GM12872 (cell line): ENCODE measurements at regions not wholly inside any gene's neighbourhood (a gene's known extent, or its start where the extent isn't known, plus 50 kb on each side); places are given as distances from the start of the nearest gene placed in this dataset.

Experiments
- TF ChIP-seq, protein P1 (sequence below): IDR thresholded peaks from 3 replicates; pipeline ENCODE4 v1.5.1; 2011; ENCODE audit warnings: low read depth, mild to moderate bottlenecking, low read length, moderate library complexity; ENCODE audit not compliant: insufficient read depth

DNA sequence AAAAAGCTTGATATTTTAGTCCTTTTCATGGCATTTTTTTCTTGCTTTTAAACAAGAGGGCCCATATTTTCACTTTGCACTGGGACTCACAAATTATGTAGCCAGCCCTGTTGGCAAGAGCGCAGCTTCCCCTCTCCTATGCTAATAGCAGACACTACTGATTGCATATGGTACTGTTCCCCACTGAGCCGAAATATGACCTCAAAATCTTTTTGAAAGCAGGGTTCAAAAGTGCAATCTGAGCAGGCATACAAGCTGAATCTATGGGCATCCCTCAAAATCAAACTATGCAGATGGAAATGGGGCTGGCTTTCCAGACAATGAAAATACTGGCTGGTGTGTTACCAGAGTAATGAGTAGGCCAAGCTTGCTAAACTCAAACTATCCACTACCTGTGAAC, 225.2 kb upstream of the SETMAR start:
- TF ChIP-seq, protein P1, sequence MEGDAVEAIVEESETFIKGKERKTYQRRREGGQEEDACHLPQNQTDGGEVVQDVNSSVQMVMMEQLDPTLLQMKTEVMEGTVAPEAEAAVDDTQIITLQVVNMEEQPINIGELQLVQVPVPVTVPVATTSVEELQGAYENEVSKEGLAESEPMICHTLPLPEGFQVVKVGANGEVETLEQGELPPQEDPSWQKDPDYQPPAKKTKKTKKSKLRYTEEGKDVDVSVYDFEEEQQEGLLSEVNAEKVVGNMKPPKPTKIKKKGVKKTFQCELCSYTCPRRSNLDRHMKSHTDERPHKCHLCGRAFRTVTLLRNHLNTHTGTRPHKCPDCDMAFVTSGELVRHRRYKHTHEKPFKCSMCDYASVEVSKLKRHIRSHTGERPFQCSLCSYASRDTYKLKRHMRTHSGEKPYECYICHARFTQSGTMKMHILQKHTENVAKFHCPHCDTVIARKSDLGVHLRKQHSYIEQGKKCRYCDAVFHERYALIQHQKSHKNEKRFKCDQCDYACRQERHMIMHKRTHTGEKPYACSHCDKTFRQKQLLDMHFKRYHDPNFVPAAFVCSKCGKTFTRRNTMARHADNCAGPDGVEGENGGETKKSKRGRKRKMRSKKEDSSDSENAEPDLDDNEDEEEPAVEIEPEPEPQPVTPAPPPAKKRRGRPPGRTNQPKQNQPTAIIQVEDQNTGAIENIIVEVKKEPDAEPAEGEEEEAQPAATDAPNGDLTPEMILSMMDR: no peak

DNA sequence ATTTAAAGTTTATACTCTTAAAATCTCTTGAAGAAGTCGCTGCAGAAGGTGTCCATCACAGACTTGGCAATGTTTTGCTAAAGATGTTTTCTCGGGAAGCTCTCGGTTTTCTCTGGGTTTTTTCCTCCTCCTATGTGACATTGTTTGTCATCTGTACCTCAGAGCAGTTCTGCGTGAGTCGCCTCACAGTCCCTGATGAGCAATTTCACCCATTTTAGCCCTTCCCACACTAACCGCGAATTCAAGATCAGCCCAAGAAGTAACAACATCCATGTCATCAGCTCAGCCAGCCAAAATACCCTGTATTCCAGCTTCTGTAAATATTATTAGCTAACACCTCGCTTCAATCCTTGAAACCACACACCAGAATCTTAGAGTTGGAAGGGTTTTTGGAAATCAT, 224.3 kb upstream of the SETMAR start:
- TF ChIP-seq, protein P1: no peak

DNA sequence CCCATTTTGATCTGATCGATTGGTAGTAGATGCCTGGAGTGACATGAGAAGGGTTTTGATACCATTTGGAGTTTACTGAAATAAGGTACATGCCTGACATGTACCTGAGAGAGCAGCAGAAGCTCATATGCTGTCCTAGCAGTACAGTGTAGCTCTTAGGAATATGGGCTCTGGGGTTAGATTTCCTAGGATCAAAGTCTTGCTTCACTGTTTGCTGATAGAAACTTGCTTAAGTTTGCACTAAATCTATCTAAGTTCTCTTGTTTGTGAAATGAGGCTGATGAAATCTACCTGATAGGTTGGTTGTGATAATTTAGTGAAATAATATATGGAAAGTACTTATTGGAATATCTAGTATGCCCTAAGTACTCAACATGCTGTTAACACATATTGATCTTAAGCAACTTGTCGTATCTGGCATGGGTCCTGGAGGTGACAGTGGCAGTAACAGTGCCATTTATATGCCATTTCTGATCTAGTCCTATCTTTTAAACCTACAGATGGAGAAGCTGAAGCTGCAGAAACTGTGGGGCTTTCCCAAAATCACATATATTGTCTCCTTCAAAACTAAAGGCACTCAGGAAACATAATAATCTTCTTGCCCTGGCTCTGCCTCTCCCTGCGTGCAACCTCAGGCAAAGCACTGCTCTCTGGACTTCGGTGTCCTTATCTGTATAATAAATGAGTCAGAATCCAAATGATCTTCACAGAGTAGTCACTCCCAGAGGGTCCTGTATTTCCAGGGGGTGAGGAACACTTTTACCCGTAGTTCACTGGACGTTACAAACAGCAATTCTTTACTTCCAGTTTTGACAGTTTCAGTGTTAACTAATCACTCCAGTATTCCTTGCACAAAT, 223.6 kb upstream of the SETMAR start:
- TF ChIP-seq, protein P1: no peak

DNA sequence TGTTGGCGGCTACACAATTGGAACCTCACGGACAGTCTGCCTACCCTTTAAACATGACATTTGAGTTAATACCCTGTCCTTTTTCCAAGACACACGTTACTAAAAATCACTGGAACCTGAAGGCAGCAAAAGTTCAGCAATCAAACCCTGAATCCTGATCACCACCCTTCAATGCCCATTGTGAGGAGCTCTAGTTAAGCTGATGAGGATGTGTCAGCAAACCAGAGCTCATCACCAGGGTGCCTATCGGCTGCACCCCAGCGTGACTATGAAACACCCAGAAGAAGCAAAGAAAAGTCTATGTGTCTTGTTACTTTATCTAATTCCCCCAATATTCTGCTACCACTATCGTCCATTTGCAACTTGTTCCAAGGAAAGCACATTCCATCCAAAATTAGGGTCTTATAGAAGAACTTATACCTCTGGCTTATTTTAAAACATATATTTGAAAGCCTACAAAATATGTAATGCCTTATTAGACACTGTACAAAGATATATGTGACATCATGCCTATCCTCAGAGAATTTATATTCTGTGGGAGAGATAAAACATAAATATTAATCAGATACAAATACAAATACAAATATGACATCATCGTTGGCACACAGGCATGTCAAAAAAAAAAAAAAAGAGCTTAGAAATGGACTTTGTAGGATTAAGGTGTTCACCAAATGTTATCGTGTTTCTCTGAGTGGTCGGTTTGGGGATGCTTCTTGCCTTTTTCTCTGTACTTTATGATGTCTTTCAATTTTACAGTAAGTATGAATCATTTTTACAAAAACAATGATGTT, 219.7 kb upstream of the SETMAR start:
- TF ChIP-seq, protein P1: no peak

DNA sequence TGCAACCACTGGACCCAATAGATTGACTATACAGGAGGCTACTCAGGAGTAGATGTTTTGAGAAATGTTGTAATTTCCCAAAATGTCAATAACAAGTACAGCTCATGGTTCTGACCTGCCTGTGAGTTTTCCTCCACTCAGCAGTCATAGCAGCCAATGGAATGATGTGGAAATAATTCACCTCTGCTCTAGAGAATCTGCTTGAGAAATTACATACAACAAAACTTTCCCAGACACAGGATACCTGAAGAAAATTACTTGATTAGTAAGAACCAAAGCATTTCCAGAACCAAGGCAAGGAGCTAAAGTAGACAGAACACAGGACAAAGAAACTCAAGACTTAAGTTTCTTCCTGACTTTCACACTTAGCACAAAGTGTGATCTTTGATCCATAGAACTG, 218.9 kb upstream of the SETMAR start:
- TF ChIP-seq, protein P1: no peak

DNA sequence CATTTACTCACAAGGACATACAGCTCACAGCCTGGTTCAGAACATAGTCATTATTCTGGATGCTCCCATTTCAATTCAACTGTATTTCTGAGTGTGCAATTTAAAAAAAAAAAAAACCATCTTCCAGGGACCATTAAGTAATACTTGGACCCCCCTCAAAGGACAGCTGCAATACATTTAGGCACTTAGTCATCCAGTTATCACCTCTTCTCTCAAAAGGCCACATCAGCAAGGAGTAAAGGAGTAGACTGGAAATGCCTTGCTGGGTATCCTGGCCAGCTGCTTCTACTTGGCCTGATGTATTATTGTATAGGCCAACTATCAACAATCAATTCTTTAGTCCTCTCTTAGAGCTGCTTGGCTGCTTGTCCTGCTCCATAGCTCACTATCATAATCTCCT, 211.4 kb upstream of the SETMAR start:
- TF ChIP-seq, protein P1: no peak

DNA sequence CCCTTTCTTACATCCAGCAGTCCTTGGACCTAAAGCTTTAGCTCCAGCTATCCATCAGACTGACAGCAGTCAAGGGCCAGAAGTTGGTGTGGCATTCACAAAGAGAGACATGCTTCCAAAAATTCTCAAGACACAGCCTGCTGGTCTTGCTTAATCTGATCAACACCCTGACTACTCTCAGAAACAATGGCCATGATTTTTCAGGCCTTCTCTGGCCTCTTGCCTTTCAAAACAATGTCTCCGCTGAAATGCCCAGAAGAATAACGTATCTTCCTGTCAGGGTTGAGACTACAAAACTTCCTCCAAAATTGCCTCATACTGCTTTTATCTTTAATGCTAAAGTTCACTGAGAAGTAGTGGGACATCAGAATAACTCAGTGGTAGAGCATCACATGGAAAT, 205.4 kb upstream of the SETMAR start:
- TF ChIP-seq, protein P1: no peak
